ENCODE measurements at regions not wholly inside any gene's neighbourhood (a gene's known extent, or its start where the extent isn't known, plus 50 kb on each side); places are given as distances from the start of the nearest gene placed in this dataset.

GRCh38 chr9:25913806-25914205 lies 235.6 kb upstream of the TUSC1 start:
- no peak for DNase-seq
- H3K27me3 ChIP-seq, result no peaks in the 10 kb centered on the region
- H3K9me3 ChIP-seq, result peaks cover 0 to 13% (median 0%) of the 10 kb centered on the region in 3 donors
- no peak overlapping the region for H3K27ac ChIP-seq
- no peak overlapping the region for H3K4me3 ChIP-seq
- peaks cover 0 to 5% (median 0%) of the 10 kb centered on the region in 4 donors for H3K4me1 ChIP-seq
- TF ChIP-seq, protein P1, sequence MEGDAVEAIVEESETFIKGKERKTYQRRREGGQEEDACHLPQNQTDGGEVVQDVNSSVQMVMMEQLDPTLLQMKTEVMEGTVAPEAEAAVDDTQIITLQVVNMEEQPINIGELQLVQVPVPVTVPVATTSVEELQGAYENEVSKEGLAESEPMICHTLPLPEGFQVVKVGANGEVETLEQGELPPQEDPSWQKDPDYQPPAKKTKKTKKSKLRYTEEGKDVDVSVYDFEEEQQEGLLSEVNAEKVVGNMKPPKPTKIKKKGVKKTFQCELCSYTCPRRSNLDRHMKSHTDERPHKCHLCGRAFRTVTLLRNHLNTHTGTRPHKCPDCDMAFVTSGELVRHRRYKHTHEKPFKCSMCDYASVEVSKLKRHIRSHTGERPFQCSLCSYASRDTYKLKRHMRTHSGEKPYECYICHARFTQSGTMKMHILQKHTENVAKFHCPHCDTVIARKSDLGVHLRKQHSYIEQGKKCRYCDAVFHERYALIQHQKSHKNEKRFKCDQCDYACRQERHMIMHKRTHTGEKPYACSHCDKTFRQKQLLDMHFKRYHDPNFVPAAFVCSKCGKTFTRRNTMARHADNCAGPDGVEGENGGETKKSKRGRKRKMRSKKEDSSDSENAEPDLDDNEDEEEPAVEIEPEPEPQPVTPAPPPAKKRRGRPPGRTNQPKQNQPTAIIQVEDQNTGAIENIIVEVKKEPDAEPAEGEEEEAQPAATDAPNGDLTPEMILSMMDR (IDR thresholded peaks at IDR 0.05), result no peak
- no peaks in the 10 kb centered on the region for H3K36me3 ChIP-seq
- intact Hi-C loops (cut with DNase I; ENCODE audit: low total_unique reads), result no loop called here

- DNase-seq, result no peak
- Histone ChIP-seq H3K27me3 (no peaks in the 10 kb centered on the region), H3K36me3 (no peaks in the 10 kb centered on the region), H3K4me1 (no peaks in the 10 kb centered on the region), H3K27ac (no peak overlapping the region), H3K4me3 (no peak overlapping the region), H3K9me3 (peaks cover 0 to under 1% (median 0%) of the 10 kb centered on the region in 3 donors)
- TF ChIP-seq, protein P1 (IDR thresholded peaks at IDR 0.05), result no peak
- intact Hi-C loops (cut with DNase I; ENCODE audit: low total_unique reads), result no loop called here
Measured at GRCh38 chr9:25904701-25905100, 226.5 kb upstream of the TUSC1 start.

GRCh38 chr9:25891527-25891926 lies 213.3 kb upstream of the TUSC1 start:
- TF ChIP-seq, protein P1 (IDR thresholded peaks at IDR 0.05), result no peak
- DNase-seq, result no peak
- Histone ChIP-seq H3K9me3 (peaks cover 0 to 11% (median 10%) of the 10 kb centered on the region in 3 donors), H3K27me3 (no peaks in the 10 kb centered on the region), H3K36me3 (no peaks in the 10 kb centered on the region), H3K4me3 (no peak overlapping the region), H3K4me1 (no peaks in the 10 kb centered on the region), H3K27ac (no peak overlapping the region)
- intact Hi-C loops (cut with DNase I; ENCODE audit: low total_unique reads), result no loop called here

DNA sequence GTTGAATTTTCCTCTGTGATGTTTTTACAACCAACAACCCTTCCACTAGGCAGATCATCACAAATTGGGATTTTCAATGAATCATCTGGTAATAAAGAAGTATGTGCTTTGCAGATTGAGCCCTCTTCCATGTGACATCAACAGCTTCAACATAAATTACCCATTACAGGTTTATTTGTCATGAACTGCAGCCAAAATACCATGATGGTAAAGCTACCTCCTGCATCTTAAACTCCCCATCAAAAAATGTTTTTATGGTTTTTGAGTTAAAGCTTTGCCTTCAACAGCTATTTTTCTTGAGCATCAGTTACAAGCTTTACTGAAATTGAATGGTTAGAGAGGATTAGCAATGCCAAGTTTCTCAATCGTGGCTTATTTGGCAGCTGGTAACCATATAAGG lies 211.4 kb upstream of the TUSC1 start:
- no peaks in the 10 kb centered on the region for H3K36me3 ChIP-seq
- no peaks in the 10 kb centered on the region for H3K4me1 ChIP-seq
- H3K9me3 ChIP-seq, result peaks cover 0 to 7% (median 5%) of the 10 kb centered on the region in 3 donors
- intact Hi-C loops (cut with DNase I; ENCODE audit: low total_unique reads), result no loop called here
- no peak overlapping the region for H3K4me3 ChIP-seq
- TF ChIP-seq, protein P1 (IDR thresholded peaks at IDR 0.05), result no peak
- no peak for DNase-seq
- H3K27ac ChIP-seq, result no peak overlapping the region
- H3K27me3 ChIP-seq, result no peaks in the 10 kb centered on the region

DNA sequence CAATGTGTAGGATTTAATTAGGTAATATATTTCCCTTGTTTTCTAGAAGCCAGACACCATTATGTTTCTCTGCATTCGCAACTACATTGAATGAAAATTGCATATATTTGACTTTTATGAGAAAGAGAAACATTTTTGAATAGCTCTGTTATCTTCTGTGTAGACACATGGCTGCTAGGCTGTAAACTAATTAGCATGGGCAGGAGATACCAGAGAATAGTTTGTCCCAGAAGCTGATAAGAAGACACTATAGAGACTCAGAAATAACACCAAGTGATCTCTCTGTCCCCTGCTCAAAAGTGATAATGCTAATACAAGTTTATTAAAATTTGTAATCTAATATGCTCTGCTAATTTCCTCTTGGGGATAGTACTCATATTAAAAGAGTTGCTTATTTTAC lies 198.0 kb upstream of the TUSC1 start:
- H3K4me1 ChIP-seq, result no peaks in the 10 kb centered on the region
- H3K27me3 ChIP-seq, result no peaks in the 10 kb centered on the region
- H3K27ac ChIP-seq, result no peak overlapping the region
- TF ChIP-seq, protein P1 (IDR thresholded peaks at IDR 0.05), result no peak
- peaks cover 0 to 9% (median 3%) of the 10 kb centered on the region in 3 donors for H3K9me3 ChIP-seq
- intact Hi-C loops (cut with DNase I; ENCODE audit: low total_unique reads), result no loop called here
- no peak for DNase-seq
- no peak overlapping the region for H3K4me3 ChIP-seq
- no peaks in the 10 kb centered on the region for H3K36me3 ChIP-seq

DNA sequence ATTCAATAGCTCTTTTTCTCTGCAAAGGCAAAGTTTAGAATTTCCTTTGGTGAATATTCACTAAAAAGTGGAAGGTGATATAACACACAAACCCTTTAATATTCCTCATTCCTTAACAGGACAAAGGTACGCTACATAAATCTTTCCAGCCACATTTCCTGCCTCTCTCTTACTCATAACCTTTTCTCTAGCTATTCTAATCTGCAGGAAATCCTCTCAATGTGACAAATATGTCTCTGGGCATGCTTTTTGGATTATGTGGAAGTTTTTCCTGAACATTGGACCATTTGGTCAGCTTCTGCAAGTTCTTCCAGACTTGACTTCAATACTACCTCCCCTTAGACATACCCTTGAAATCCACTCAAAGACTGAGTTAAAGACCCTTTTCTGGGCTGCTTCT lies 186.3 kb upstream of the TUSC1 start:
- Histone ChIP-seq H3K4me3 (no peak overlapping the region), H3K27ac (no peak overlapping the region), H3K27me3 (no peaks in the 10 kb centered on the region), H3K4me1 (no peaks in the 10 kb centered on the region), H3K36me3 (no peaks in the 10 kb centered on the region), H3K9me3 (peaks cover 0 to 1% (median 0%) of the 10 kb centered on the region in 3 donors)
- TF ChIP-seq, protein P1 (IDR thresholded peaks at IDR 0.05), result no peak
- intact Hi-C loops (cut with DNase I; ENCODE audit: low total_unique reads), result no loop called here
- DNase-seq, result no peak
